IPS-18a (cell line): ENCODE measurements at regions not wholly inside any gene's neighbourhood (a gene's known extent, or its start where the extent isn't known, plus 50 kb on each side); places are given as distances from the start of the nearest gene placed in this dataset.

Experiments
- H3K27ac ChIP-seq: one replicate; pipeline ENCODE4 v1.5.1; 2013; ENCODE audit warnings: low read length
- H3K27me3 ChIP-seq: one replicate; pipeline ENCODE4 v1.6.1; 2013; ENCODE audit warnings: mild to moderate bottlenecking, low read length; ENCODE audit not compliant: control insufficient read depth, insufficient read depth
- H3K36me3 ChIP-seq: one replicate; pipeline ENCODE4 v1.6.1; 2013; ENCODE audit warnings: low read depth, low read length; ENCODE audit not compliant: control insufficient read depth
- H3K4me1 ChIP-seq: one replicate; pipeline ENCODE4 v1.6.1; 2013; ENCODE audit warnings: low read depth, low read length; ENCODE audit not compliant: control insufficient read depth
- H3K4me3 ChIP-seq: one replicate; pipeline ENCODE4 v1.5.1; 2013; ENCODE audit warnings: low read length
- H3K9ac ChIP-seq: one replicate; pipeline ENCODE4 v1.6.1; 2013; ENCODE audit warnings: mild to moderate bottlenecking, low read length, moderate library complexity
- H3K9me3 ChIP-seq: one replicate; pipeline ENCODE4 v1.6.1; 2013; ENCODE audit warnings: low read depth, low read length; ENCODE audit not compliant: control insufficient read depth

DNA sequence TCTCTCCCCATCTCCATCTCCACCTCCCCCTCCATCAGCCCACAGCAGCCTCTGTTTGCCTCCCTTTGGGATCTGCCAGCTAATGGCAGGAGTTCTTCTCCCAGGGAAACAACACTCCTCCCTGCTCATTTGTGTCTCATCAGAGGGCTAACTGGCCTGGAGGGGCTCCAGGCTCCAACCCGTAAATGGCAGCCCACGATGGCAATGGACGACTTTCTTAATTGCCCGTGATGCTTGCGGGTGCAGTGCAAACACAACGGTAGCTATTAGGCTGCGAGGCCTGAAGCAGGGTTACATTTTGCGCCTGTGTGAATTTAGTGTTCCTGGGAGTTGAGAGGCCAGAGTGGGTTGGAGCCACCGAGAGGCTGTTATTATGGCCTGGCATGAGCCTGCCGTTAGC lies 285.1 kb downstream of the TNS1 start:
- no peak overlapping the region for H3K9ac ChIP-seq
- H3K27me3 ChIP-seq: peaks cover 4% of the 10 kb centered on the region
- H3K9me3 ChIP-seq: peaks cover 5% of the 10 kb centered on the region
- H3K4me3 ChIP-seq: no peak overlapping the region
- H3K36me3 ChIP-seq: no peaks in the 10 kb centered on the region
- no peaks in the 10 kb centered on the region for H3K4me1 ChIP-seq
- H3K27ac ChIP-seq: no peak overlapping the region

DNA sequence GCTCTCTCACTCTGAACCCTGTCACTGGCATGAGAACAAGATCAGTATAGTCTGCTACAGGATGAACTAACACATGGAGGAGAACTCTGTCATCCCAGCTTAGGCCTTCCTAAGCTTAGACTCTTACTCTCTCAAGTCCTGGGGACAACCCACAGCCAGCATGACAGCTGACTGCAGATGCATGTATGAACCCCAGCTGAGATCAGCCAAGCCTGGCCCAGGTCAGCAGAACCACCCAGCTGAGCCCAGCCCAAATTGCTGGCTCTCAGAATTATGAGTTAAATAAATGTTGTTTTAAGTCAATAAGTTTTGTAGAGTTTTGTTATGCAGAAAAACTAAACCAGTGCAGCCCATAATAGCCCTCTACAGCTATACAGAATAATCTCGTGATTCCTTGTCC lies 287.3 kb downstream of the TNS1 start:
- no peaks in the 10 kb centered on the region for H3K9me3 ChIP-seq
- H3K27me3 ChIP-seq: peaks cover 4% of the 10 kb centered on the region
- H3K27ac ChIP-seq: no peak overlapping the region
- H3K36me3 ChIP-seq: no peaks in the 10 kb centered on the region
- no peaks in the 10 kb centered on the region for H3K4me1 ChIP-seq
- no peak overlapping the region for H3K9ac ChIP-seq
- no peak overlapping the region for H3K4me3 ChIP-seq

DNA sequence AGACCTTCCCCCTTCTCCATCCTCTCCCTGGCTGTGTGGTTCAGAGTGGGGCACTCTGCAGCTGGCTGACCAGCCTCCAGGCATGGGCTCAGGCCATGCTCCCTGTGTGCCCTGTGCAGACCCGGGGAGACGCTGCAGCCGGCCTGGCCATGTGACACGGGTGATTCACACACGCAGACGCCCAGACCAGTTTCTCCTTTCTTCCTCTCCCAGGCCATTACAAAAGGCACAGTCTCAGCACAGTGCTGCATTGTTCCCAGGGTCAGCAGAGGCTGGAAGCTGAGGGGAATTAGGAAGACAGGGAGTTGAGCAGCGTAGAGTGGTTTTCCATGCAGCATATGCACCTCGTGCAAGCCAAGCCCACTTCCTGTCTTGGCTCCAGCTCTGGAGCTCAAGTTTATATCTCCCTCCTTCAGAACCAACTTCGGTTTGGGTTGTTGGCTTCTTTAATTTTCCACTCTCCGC lies 288.5 kb downstream of the TNS1 start:
- Histone ChIP-seq H3K9me3 (no peaks in the 10 kb centered on the region), H3K36me3 (no peaks in the 10 kb centered on the region), H3K27ac (no peak overlapping the region), H3K9ac (no peak overlapping the region), H3K4me3 (no peak overlapping the region), H3K27me3 (peaks cover 4% of the 10 kb centered on the region), H3K4me1 (no peaks in the 10 kb centered on the region)

DNA sequence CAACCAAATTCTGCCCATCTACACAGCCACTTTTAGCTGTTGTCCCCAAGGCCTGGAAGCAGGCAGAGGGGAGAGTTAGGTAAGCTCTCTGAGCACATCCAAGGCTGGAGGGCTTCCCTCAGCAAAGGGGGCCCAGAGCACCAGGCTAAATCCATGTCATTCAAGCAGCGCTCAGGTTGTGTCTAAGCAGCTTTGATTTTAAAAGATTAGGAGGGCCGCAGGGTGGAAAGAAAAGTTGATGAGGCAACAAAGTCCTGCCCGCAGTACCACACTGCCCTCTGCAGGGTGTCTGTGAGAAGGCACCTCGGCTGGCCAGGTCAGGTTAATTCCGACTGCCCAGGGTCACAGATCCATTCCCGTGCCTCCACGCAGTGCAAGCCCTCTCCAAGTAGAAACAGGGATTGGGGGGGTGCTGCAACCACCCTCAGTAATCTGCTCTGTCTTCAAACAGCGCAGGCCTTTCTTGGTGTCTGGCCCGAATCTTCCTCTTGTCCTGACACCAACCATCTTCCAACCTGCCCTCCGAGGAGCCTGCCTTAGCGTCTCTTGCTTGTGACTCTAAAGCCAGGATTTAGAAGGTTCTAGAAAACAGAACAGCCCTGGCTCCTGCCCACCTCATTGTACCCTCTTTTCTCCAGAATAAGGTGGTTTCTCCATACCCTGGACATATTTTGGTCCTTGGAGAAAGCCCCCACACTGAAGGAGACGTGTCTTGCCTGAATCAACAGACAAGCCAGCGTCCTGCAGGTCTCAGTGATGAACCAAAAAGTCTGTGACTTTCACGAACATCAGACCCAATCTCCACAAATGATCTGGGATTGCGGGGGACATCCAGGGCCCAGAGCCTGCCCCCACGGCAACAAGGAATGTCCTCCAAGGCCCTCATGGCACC lies 289.2 kb downstream of the TNS1 start:
- Histone ChIP-seq H3K36me3 (no peaks in the 10 kb centered on the region), H3K9ac (no peak overlapping the region), H3K27me3 (peaks cover 4% of the 10 kb centered on the region), H3K27ac (no peak overlapping the region), H3K4me3 (no peak overlapping the region), H3K9me3 (no peaks in the 10 kb centered on the region), H3K4me1 (no peaks in the 10 kb centered on the region)

DNA sequence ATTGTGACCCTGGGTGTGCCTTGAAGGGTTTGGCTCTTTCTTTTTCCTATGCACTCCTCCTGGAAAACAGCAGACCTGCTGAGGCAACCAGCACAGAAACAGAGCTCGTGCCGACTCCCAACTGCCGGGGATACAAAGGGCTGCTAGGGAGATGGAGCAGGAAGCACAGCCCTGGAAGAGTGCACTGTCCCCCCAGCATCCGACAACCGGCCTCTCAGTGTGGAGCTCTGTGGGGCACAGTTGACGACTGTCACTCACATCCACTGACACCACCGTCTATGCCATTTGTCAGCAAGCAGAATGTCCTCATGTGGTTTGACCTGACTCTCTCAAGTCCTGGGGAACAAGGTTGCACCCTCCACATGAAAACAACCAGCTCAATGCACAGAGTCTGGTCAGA lies 290.4 kb downstream of the TNS1 start:
- Histone ChIP-seq H3K4me3 (no peak overlapping the region), H3K36me3 (no peaks in the 10 kb centered on the region), H3K27me3 (peaks cover 4% of the 10 kb centered on the region), H3K4me1 (no peaks in the 10 kb centered on the region), H3K9me3 (no peaks in the 10 kb centered on the region), H3K9ac (no peak overlapping the region), H3K27ac (no peak overlapping the region)

DNA sequence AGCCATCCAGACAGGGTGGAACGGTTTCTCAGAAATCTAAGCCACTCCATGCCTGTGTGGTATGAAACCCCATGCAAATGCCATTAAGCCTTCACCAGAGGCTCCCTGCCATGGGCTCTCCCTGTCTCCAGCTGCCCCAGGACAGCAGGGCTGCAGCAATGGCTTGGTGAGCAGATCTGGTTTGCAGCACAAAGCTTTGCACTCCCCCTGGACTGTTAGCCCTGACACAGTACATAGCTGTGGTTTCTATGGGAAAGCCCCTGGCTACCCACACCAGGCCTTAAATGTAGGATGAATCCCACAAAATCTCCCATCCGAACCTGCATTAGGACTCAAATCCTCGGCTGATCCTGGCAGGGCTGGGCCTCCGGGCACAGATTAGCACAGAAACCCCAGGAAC lies 291.6 kb downstream of the TNS1 start:
- Histone ChIP-seq H3K27ac (no peak overlapping the region), H3K9me3 (no peaks in the 10 kb centered on the region), H3K4me1 (no peaks in the 10 kb centered on the region), H3K36me3 (no peaks in the 10 kb centered on the region), H3K4me3 (no peak overlapping the region), H3K9ac (no peak overlapping the region), H3K27me3 (peaks cover 4% of the 10 kb centered on the region)

DNA sequence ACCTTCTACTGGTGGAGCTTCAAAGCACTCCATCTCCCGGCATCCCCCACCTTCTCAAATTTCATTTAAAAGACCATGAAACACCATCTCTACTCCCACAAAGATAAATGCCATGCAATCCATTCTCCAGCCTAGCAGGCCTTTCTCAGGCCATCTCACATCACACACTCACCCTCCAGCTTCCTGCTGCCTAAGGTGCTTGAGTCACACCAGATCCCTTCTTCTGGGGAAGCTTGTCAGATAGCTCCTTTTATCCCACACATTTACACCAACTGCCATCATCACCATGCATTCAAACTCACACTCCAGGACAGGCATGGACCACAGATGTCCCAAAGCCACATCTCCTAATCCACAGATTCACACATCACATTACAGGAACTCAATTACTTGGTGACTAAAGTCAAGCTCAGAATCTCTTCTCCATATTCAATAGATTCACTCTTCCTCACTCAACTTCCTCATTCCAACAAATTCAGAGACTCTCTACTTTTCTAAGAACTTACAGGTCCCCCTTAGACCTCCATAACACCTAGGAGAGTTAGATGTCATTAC lies 292.5 kb downstream of the TNS1 start:
- H3K27me3 ChIP-seq: peaks cover 4% of the 10 kb centered on the region
- no peak overlapping the region for H3K9ac ChIP-seq
- no peak overlapping the region for H3K4me3 ChIP-seq
- no peaks in the 10 kb centered on the region for H3K9me3 ChIP-seq
- H3K4me1 ChIP-seq: no peaks in the 10 kb centered on the region
- no peaks in the 10 kb centered on the region for H3K36me3 ChIP-seq
- no peak overlapping the region for H3K27ac ChIP-seq

DNA sequence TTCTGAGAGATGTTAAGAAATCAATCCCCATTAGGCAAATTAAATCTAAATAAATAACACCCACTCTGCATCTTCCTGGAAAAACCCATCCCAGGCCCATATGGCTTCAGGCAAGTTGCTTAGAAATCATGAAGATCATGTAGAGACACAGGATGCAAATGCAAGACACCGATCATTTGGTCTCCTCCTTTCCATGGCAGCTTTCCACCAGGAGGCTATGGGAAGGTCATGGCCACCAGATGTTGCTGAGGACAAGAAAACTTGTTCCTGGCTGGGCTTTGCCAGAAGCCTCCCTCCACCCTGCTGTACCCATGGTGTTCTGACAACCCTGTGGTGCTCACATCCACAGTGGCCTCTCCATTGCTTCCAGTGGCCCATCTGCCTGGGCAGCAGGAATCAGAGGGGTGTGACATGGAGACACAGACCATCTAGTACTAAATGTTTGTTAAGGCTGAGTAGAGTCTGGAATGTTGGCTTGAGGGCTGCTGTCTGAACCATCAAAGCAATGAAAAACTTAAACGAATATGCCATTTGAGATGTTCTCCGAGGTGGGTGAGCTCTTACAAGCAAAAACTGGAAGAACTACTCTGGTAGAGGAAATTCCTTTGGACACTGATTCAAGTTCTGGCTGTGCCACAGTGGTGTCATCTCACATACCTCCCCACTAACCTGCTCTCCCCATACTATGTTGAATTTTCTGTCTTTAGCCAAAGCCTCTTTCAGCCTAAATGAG lies 293.2 kb downstream of the TNS1 start:
- H3K9ac ChIP-seq: no peak overlapping the region
- no peaks in the 10 kb centered on the region for H3K9me3 ChIP-seq
- H3K36me3 ChIP-seq: no peaks in the 10 kb centered on the region
- H3K27me3 ChIP-seq: peaks cover 4% of the 10 kb centered on the region
- no peak overlapping the region for H3K27ac ChIP-seq
- H3K4me3 ChIP-seq: no peak overlapping the region
- H3K4me1 ChIP-seq: no peaks in the 10 kb centered on the region

DNA sequence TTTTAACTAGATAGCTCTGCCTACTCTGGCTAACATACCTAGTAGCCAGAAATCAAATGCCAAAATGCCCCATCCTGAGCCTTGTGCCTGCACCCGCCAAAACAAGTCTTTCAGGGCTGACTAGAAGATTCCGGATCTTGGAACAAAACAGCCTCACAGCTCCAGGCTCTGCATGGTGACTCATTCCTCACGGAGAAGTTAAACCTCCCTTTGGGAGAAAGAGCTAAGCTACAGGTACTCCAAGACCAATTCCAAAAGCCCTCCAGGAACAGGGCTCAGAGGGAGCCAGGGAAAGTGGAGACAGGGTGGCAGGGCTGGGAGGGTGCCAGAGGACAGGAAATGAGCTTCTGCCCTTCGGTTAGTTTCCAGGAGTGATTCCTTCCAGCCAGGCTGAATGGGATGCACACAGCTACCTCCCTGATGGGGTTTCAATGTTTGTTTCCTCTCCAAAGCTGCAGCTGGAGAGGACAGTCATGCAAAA lies 295.6 kb downstream of the TNS1 start:
- no peak overlapping the region for H3K27ac ChIP-seq
- no peaks in the 10 kb centered on the region for H3K9me3 ChIP-seq
- H3K4me3 ChIP-seq: no peak overlapping the region
- H3K36me3 ChIP-seq: no peaks in the 10 kb centered on the region
- H3K9ac ChIP-seq: no peak overlapping the region
- no peaks in the 10 kb centered on the region for H3K4me1 ChIP-seq
- no peaks in the 10 kb centered on the region for H3K27me3 ChIP-seq

DNA sequence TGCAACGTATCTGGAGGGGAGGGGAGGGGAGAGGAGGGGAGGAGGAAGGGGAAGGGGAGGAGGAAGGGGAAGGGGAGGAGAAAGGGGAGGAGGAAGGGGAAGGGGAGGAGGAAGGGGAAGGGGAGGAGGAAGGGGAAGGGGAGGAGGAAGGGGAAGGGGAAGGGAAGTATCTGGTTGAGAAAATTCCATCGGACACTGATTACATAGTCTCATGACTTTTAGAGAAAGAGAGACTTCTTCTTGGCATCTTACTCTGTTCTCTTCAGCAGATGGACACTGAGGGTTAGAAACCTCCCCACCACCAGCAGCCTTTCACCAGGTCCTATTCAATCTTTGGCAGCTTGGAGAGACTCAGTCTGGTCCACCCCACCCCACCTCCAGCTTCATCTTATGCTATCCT lies 296.3 kb downstream of the TNS1 start:
- H3K36me3 ChIP-seq: no peaks in the 10 kb centered on the region
- H3K9ac ChIP-seq: no peak overlapping the region
- no peak overlapping the region for H3K27ac ChIP-seq
- no peak overlapping the region for H3K4me3 ChIP-seq
- no peaks in the 10 kb centered on the region for H3K9me3 ChIP-seq
- H3K4me1 ChIP-seq: no peaks in the 10 kb centered on the region
- no peaks in the 10 kb centered on the region for H3K27me3 ChIP-seq

DNA sequence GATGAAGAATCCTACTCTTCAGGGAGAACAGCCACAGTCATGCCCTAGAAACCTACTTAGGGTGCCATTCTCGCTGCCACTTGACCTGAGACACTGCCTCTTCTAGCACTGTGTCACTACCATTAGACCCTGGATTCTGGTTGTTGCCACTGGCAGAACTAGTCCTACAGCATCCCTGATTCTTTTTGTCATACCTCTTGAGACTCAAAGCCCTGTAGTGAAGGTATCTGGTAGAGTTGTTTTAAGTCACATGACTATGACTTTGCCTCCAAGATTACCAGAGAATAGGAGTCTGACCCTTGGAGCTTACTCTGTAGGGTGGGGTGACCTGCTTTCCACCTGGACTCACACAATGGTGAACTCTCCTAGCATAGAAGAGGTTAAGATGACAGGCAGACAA lies 296.7 kb downstream of the TNS1 start:
- H3K27me3 ChIP-seq: no peaks in the 10 kb centered on the region
- no peaks in the 10 kb centered on the region for H3K9me3 ChIP-seq
- H3K4me1 ChIP-seq: no peaks in the 10 kb centered on the region
- H3K4me3 ChIP-seq: no peak overlapping the region
- no peaks in the 10 kb centered on the region for H3K36me3 ChIP-seq
- H3K9ac ChIP-seq: no peak overlapping the region
- H3K27ac ChIP-seq: no peak overlapping the region
